ENCODE measurements at regions not wholly inside any gene's neighbourhood (a gene's known extent, or its start where the extent isn't known, plus 50 kb on each side); places are given as distances from the start of the nearest gene placed in this dataset.

DNA sequence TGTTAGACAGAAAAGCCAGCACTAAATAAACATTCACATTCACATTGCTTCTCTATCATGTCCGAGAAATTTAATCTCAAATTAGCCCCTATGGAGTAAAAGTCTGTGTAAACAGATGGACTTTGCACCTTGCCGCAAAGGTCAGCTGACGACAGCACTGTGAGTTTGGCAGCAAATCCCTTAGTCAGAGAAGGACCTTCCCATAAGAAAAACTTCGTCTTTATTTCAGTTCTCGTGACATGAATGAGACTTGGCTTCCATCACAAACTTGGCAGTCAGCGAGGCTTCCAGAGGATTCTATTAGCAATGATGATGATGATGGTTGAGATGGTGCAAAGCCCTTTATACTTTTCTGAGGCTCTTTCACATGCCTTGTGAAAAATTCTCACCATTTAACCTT, 133.7 kb upstream of the IFNGR1 start:
- no peak for DNase-seq

DNA sequence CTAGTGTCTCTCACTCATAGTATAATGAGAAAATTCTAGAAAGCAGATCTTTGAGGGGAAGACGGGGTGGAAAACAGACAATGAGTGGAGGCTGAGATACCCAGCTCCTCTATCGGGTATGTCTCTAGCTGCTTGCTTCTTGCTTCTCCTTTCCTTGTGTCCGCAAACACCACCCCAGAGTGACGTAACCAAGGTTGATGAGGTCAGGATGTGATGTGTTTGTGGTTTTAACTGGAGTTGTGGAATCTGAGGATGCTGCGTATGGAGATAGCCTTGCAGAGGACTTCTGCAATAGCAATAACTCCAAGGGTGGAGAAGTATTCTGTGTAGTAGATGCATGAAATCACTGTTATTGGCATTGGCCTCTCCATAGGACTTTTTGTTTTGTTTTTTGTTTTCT, 132.7 kb upstream of the IFNGR1 start:
- no peak for DNase-seq

DNA sequence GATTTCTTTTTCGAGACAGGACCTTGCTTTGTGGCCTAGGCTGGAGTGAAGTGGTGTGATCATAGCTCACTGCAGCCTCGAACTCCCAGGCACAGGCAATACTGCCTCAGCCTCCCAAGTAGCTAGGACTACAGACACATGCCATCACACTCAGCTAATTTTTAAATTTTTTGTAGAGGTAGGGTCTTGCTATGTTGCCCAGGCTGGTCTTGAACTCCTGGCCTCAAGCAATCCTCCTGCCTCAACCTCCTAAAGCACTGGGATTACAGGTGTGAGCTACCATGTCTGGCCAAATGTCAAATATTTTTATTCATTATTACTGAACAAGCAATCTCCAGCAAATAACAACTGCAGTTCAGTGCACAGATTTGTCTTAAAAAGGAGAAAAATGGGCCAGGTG, 131.7 kb upstream of the IFNGR1 start:
- DNase-seq: no peak

DNA sequence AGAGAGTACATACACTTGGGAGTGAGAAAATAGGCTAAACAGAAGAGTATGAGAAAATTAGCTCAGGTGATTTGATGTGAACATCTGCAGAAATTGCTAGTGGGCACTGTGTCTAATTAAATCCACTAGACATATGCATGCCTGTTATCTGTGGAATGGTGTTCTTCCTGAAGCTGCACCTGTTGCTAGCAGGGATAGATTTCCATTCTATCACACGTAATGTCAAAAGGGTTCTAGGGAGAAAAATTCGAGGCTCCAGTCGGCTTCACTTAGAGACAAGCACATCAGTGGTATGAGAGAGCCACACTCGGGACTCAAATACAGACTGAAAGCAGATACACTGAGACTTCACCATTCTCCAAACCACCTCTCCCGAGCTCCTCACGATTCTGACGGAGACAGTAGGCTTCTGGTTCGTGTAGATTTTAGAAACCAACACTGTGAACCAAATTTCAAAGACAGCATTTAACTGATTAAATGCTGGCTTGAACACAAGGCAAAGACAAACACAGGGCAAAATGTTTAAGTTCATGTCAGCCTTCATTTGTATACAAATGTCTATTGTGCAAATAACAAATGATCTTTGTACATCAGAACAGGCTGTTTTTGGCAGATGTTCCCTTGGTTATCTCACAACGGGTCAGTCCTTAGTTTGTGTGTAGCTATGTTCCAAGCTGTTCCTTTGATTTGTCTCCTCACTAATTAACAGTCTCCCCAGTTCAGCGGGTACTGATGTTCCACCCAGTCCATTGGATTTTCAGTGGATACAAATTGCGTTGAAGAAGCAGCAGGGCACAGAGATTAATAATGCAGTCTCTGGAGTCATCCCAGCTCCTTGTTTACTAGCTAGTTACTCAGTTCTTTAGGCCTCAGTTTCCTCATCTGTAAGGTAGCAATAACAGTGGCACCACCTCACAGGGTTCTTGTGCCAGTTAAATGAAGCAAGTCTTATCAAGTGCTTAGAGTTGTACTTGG, 131.0 kb upstream of the IFNGR1 start:
- DNase-seq: no peak

DNA sequence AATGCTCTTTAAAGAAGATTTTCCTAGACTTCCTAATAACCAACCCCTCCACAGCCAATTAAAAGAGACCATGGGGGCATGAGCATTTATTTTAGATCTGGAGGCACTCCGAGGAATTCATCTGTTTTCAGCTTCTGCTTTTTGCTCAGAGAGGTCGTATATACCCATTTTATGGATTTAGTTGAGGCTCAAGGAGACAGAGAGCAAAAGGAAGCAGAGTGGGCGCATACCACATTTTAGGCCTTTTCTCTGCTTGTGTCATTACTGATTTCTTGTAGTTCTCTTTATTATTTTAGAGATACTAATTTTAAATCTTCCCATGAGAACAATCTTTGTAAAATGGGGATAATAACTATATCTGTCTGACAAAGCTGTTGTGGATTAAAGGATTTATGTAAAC, 129.6 kb upstream of the IFNGR1 start:
- DNase-seq: no peak

DNA sequence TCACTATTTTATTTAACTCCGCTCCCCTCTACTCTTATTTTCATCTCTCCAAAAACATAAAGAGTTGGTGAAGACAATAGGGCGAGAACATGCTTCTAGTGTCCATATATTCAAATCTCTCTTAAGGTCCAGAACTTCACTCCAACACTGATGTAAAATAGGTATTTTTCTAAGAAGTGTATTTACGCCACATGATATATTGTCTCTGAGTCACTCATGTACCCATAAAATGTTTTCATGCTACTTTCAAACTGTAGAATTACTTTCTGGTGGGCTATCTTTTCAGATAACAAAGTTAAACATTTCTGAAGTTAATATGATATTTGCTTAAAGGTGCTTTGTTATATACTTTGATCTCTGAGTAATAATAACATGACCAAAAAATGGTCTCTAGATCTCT, 124.1 kb upstream of the IFNGR1 start:
- DNase-seq: no peak

DNA sequence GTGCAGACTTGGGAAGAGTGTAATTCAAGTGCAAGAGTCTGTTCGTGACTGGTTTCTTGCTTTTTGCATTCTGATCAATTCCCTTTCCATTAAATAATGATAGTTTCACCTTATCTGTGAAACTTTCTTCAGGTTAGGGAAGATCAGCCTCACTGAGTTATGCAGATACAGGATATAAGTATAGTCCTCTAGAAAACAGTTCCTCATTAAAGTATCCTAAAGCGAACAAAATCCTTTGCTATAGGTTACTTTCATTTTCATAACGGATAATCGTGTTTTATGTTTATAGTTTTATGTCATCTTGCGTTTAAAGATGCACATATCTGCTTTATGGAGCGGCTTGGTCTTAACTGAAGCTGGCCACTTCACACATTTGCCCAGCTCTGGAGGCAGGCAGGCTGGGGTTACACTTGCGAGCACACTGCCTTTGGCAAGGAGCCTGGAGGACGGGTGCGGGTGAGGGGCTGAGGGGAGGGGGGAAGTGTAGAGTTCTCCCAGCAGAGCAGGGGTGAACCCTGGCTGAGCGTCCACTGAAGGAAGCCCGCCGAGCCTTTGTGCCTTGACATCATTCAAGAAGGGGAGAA, 123.5 kb upstream of the IFNGR1 start:
- no peak for DNase-seq

DNA sequence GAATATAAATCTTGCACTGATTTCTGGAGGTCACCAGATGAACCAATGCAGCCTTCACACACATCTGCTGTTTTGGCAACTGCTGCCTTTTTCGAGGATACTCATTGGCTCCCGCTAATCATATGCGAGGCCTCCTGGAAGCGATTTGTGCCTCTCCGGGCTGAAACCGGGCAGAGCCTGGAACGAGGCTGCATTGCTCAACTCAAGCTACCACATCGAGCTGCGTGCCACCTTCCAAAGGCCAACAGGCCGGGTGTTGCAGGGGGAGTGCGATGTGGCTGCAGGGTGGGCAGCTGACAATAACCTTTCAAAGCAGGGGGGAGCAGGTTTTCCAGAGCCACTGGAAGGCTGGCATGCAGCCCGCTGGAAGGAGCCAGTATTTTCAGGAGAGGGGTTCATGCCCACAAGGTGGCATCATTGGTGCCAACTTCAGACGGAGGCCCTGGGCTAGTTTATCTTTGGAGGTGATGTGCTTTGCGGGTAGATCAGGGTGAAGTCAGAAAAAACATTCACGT, 122.6 kb upstream of the IFNGR1 start:
- DNase-seq: peak; percentile 20 to 31

DNA sequence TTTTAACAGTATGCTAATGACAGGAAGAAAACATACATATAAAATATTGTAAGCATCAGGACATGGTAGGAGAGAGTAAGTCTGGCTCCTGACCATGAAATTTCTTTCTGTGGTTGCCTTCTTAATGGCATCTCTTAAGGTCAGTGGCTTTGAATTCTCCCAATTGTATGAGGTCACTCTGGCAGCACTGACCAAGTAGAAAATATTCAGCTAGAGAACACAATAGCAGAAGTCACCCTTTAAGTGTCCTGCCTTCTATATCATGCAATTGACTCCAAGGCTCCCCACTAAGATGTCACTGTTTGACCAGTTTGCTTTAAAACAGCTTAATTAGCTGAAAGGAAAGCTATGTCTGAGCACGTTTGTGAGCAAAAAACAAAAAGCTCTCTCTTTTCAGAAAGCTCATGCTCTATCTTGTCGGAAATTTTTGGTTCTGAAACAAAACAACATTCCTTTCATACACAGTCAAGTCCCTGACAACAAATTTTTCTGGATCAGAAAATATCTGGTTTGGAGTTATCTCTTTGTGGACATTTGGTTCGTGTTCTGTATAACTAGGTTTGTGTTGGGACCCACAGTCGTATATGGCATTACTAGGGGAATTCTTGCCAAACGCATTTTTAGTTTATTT, 120.9 kb upstream of the IFNGR1 start:
- no peak for DNase-seq

DNA sequence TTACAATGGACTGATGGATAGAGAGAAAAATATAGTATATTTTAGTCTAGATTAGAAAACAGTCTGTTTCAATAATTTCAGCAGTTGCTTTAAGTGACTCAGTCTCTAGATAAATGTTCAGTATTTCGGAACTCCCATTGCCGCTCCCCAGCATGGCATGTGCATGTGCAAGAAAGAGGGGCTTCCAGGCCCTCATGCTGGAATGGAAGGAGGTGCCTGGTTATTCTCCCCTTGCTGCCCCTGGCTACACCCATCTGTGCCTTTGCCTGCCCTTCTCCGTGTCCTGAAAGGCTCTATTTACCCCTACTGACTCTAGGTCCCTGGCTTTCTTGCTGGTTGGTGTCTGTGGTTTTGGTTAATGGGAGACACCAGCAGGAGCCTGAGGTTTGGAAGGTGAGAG, 115.7 kb upstream of the IFNGR1 start:
- DNase-seq: no peak

DNA sequence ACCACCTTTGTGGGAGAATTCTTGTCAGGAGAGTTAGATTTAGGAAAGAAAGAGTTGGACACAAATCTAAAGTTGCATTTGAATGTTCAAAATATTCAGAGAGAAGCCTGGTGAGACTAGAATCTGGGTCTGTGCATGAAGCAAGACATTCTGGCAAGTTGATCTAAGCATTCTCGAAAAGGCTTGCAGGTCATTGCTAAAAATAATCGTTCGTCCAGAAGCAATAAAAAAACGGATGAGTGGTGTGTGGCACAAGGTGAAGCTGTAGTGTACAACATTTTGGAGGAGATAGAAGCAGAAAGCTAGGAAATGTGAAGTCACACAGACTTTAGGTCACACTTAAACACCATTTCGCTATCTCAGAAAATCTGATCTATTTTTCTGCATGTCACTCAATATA, 114.9 kb upstream of the IFNGR1 start:
- DNase-seq: no peak

DNA sequence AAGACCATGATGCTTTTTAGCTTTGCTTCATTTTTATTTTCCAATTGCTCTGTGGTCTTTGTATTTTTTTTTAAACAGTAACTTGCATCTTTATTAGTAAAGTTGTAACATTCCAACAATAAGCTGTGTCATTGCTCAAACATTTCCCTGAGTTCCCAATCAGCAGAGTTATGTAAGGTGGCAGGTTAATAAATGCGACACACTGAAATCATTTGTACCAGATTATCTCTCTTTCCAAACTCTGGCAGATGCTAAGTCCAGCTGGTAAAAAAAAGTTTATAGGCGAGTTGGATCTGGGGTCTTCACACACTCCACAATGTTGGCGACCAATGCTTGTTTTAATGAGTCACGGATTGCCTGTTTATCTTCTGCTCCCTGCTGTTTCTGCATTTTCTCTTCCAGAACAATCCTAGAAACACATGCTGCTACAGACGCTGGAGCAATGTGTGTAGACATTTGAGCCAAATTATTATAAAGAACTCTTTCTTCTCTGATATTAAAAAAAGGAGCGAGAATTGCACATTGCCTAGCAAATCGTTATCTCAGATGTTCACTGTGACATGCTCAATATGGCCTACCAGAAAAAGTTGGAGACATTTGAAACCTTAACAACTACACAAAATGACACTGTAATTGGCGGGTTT, 113.6 kb upstream of the IFNGR1 start:
- DNase-seq: no peak

DNA sequence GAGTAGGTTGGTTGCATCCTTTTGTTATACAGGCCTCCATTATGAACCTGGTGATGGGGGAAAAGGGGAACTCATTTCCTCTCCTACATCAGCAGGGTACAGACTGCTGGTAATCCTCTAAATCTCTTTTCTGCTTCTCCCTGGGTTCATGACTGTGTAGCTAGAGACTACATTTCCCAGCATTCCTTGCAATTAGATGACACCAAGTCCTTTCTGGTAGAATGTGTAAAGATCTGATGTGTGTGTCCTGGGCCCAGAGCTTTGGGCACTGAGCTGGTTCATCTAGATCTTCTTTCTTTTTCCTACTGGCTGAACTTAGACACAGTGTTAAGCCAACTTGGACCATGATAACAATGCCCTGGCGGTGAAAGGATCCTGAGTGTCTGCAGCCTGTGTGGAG, 104.7 kb upstream of the IFNGR1 start:
- DNase-seq: no peak

DNA sequence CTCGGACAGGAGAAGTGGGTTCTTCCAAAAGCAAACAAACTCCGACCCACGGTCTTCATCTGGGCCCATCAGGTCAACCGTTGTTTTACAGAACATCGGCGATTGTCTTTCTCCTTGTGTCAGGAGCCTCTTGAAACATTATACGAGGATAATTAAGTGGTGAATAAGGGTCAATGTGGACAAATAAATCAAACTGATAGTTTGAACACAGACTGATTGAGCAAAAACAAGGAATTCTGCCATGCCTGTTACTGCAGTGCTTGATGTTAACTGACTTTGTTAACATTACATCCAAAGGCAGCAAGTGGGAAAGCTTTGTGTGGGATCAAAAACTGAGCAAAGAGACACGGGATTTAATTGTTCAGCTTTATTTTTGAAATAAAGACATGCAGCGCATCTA, 101.1 kb upstream of the IFNGR1 start:
- DNase-seq: no peak

DNA sequence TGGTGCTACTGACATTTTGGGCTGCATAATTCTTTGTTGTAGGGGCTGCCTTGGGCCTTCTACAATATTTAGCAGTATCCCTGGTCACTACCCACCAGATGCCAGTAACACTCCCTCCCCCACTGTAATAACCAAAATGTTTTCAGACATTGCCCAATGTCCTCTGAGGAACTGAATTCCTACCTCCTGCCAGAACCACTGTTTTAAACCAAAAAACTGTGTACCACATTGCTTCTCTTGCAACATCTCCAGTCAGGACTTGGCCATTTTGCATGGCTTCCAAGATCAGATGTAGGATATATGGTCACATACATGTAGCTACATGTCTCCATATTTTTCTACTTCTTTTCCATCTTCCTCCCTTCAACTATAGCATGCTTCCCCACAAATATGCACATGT, 97.4 kb upstream of the IFNGR1 start:
- DNase-seq: no peak

DNA sequence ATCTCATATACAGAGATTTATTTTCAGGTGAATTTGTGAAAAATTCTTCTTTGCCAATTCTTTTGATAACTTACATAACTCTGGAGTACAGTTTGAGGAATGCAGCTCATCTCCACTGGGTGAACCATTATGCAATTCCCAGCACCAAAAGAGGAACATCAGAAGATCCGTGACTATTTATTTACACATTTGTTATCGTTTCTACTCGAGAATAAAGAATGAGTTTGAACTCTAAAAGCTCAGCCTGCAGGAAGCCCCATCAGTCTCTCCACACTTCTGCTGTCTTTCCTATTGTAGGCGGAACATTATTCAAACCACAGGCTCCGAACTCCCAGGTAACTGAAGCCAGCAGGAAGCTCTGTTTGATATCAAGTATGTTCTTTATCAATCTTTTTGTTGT, 95.9 kb upstream of the IFNGR1 start:
- no peak for DNase-seq

DNA sequence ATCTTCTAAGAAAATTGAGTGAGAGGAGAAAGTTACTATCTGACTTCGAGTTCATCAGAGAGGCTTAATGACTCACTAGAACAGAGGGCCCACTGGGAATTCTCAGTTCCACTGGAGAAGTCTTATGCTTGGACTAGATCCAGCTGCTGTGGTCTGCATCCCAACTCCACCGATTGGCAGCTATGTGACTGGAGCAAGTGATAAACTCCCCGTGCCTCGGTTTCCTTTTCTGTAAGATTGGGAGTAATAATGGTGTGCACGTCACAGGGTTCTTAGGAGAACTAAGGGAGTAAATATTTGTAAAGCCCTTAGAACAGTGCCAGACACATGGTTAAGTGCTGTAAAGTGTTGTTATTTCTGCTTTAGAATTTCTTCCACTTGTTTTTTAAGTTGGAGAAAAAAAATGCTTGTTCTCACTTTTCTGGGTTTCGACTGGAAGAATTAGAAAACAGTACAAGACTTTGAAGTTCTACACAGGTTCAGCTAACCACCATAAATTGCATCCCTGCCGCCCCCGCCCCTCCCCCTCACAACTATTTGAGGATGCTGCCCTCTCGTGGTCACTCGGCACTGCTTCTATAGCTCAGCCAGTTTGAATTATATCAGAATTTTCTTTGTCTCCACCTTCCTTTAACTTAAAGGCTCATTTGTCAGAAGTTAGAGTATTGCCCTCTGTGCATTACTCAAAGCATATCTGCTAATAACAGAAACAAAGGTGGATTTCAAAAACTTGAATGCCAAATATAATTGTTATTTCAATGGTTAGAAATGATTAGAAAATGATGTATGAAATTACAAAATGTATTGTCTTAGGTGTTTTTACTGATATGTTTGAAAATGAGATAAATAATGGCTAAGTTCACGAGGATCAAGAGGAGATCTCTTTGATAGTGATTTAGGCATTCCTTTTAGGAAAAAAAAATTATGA, 95.0 kb upstream of the IFNGR1 start:
- peak; percentile 69 for DNase-seq

DNA sequence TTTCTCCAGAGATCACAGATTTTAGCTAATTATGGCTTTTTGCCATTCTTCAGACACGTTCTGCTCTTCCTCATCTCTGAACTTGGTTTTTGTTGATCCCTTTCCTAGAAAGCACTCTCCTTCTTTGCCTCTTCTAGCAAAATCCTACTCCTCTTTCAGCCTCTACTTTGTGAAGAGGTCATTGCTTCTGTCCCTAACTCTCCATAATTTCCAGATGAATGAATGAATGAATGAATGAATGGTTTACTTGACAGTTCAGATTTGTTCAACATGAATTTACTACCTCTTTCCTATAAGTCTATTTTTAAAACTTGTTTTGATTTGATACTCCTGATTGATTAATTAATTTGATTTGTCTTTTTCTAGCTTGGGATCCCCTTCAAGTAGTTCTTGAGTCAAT, 94.0 kb upstream of the IFNGR1 start:
- no peak for DNase-seq

DNA sequence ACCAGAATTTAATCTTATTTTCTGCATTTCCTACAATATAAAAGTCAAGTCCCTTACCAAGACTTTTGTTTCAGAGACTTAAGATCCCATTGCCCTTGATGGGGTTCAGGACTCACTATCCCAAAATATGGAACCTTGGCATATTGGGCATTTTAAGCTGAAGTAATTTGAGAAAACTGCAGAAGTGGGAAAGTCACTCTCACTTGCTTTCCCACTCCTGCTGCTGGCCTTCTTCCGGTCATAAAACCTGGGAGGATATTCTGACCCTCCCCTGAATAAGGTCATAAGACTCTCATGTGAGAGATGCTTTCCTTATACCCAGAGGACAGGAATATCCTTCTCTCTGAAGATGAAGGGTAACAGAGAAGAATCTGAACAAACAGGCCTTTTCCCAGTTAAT, 92.8 kb upstream of the IFNGR1 start:
- DNase-seq: no peak

DNA sequence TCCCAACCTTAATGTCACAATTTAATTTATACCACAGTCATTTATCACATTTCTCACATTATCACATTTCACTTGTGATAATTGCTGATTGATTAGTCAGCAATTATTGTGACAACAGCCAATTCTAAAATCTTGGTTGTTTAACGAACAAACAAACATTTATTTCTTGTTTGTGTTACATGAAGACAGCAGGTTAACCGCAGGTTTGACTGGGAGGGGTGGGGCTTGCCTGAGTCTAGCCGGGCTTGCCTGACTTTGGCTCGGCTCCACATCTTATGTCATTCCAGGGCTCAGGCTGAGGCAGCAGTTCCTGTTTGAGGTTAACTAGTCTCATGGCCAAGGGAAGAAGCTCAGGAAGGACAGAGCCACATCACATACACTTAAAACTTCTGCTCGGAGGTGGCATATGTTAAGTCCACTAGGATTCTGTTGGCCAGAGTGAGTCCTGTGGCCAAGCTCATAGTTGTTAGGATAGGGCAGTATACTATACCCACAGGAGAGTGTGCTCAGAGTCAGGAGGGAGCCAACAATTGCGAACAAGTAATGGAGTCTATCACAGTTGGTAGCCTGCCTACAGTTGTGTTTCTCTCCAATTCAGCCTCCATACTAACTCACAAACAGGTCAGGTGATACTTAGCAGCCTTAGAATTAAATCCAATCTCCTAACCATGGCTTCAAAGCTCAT, 90.0 kb upstream of the IFNGR1 start:
- no peak for DNase-seq

DNA sequence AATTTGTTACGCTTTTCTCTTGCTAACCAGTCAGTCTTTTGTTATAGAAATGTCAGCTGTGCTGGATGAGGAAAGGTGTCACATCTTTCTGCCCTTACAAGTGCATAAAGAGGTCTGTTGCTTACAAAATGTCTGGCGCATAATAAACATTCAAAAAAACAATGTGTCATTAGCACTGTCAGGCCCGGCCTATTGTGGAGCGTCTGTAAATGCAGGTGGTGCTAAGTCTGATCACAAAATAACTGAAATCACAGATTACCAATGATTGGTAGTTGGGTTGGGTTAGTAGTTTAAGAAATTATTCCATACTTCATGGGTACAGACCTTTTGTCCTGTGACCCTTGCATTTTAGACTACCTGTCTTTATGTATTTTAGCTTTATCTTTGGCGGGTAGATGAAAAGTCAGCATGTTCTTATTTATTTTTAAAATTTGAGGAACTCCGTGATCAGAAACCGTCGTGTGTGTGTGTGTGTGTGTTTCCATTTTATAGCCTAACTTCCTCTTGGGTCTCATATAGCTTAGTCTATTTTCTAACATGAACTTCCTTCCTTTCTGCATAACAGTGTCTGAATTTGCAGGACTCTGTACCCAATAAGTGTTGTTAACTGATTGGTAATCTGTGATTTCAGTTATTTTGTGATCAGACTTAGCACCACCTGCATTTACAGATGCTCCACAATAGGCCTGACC, 88.1 kb upstream of the IFNGR1 start:
- no peak for DNase-seq
